HEK293 (cell line): ENCODE measurements at regions not wholly inside any gene's neighbourhood (a gene's known extent, or its start where the extent isn't known, plus 50 kb on each side); places are given as distances from the start of the nearest gene placed in this dataset.

Source experiments
- CTCF ChIA-PET: fragments of 350-600 bp; formaldehyde crosslinking; extraction: SDS; loops from one replicate; lab custom pipeline; 2021; ENCODE audit warnings: antibody characterized with exemption; lab: Yijun Ruan, JAX
- POLR2A ChIA-PET: fragments of 300-600 bp; formaldehyde crosslinking; extraction: SDS; loops from one replicate; lab custom pipeline; 2020; ENCODE audit warnings: antibody characterized with exemption, inconsistent platforms; lab: Yijun Ruan, JAX
- H3K27ac ChIP-seq: fragments of 200-500 bp; sonication (Bioruptor generic); 2 replicates; pipeline ENCODE4 v1.5.1; 2014; ENCODE audit warnings: low read depth, low read length, control low read depth, inconsistent platforms; ENCODE audit errors: extremely low read depth
- H3K36me3 ChIP-seq, 2 experiments: fragments of 200-500 bp in 1 of 2; sonication (Bioruptor generic) in 1 of 2; 1 replicate in 1 of 2; 2 replicates in 1 of 2; pipeline ENCODE4 v1.5.1; 2014 to 2017; ENCODE audit warnings: inconsistent platforms in 2 of 2, low read length in 2 of 2; ENCODE audit not compliant: control insufficient read depth in 2 of 2, insufficient read depth in 1 of 2
- H3K4me1 ChIP-seq: fragments of 200-500 bp; sonication (Bioruptor generic); 2 replicates; pipeline ENCODE4 v1.5.1; 2014; ENCODE audit warnings: mild to moderate bottlenecking, low read length, inconsistent platforms; ENCODE audit not compliant: control insufficient read depth, insufficient read depth
- H3K4me3 ChIP-seq: 2 replicates; pipeline ENCODE4 v1.5.1; 2011; ENCODE audit warnings: low read depth, mild to moderate bottlenecking, control low read depth, low read length, moderate library complexity
- H3K9me3 ChIP-seq: fragments of 200-500 bp; sonication (Bioruptor generic); 2 replicates; pipeline ENCODE4 v1.5.1; 2014; ENCODE audit warnings: low read depth, low read length, inconsistent platforms; ENCODE audit not compliant: control insufficient read depth, insufficient read depth
- BCL11A ChIP-seq: fragments of 450-650 bp; formaldehyde crosslinking; IDR thresholded peaks from 2 replicates; pipeline ENCODE4 v1.5.1; 2016; ENCODE audit warnings: low read depth, missing biosample characterization, missing genetic modification characterization
- BCL6B ChIP-seq: fragments of 450-650 bp; formaldehyde crosslinking; IDR thresholded peaks from 2 replicates; pipeline ENCODE4 v1.5.1; 2017; ENCODE audit warnings: missing biosample characterization, missing genetic modification characterization
- HOXA7 ChIP-seq: sonication (generic); formaldehyde crosslinking; IDR thresholded peaks from 2 replicates; pipeline ENCODE4 v1.8.1; 2022; ENCODE audit warnings: missing genetic modification reagents, borderline replicate concordance
- PRDM6 ChIP-seq: fragments of 450-650 bp; formaldehyde crosslinking; IDR thresholded peaks from 2 replicates; pipeline ENCODE4 v1.5.1; 2017; ENCODE audit warnings: missing biosample characterization, missing genetic modification characterization
- ZBTB17 ChIP-seq: fragments of 450-650 bp; formaldehyde crosslinking; IDR thresholded peaks from 2 replicates; pipeline ENCODE4 v1.5.1; 2016; ENCODE audit warnings: missing biosample characterization, missing genetic modification characterization
- ZBTB48 ChIP-seq: fragments of 450-650 bp; formaldehyde crosslinking; IDR thresholded peaks from 2 replicates; pipeline ENCODE4 v1.5.1; 2016; ENCODE audit warnings: missing biosample characterization, missing genetic modification characterization
- ZBTB49 ChIP-seq: fragments of 450-650 bp; formaldehyde crosslinking; IDR thresholded peaks from 2 replicates; pipeline ENCODE4 v1.5.1; 2016; ENCODE audit warnings: missing biosample characterization, missing genetic modification characterization, low read depth
- ZBTB8A ChIP-seq: fragments of 450-650 bp; formaldehyde crosslinking; IDR thresholded peaks from 2 replicates; pipeline ENCODE4 v1.5.1; 2016; ENCODE audit warnings: missing biosample characterization, missing genetic modification characterization
- ZNF133 ChIP-seq: fragments of 450-650 bp; formaldehyde crosslinking; IDR thresholded peaks from 2 replicates; pipeline ENCODE4 v1.5.1; 2016; ENCODE audit warnings: missing biosample characterization, missing genetic modification characterization
- ZNF16 ChIP-seq: fragments of 450-650 bp; formaldehyde crosslinking; IDR thresholded peaks from 2 replicates; pipeline ENCODE4 v1.5.1; 2016; ENCODE audit warnings: low read depth, missing biosample characterization, missing genetic modification characterization
- ZNF184 ChIP-seq: fragments of 450-650 bp; IDR thresholded peaks from 2 replicates; pipeline ENCODE4 v1.5.1; 2018; ENCODE audit warnings: missing biosample characterization, mild to moderate bottlenecking, missing genetic modification characterization
- ZNF214 ChIP-seq: fragments of 450-650 bp; formaldehyde crosslinking; IDR thresholded peaks from 2 replicates; pipeline ENCODE4 v1.5.1; 2017; ENCODE audit warnings: missing biosample characterization, mild to moderate bottlenecking, missing genetic modification characterization, borderline replicate concordance
- ZNF239 ChIP-seq: fragments of 450-650 bp; formaldehyde crosslinking; IDR thresholded peaks from 2 replicates; pipeline ENCODE4 v1.5.1; 2016; ENCODE audit warnings: missing biosample characterization, missing genetic modification characterization
- ZNF341 ChIP-seq: fragments of 450-650 bp; formaldehyde crosslinking; IDR thresholded peaks from 2 replicates; pipeline ENCODE4; 2016; ENCODE audit warnings: low read depth, missing biosample characterization, missing genetic modification characterization
- ZNF37A ChIP-seq: fragments of 450-650 bp; IDR thresholded peaks from 2 replicates; pipeline ENCODE4 v1.5.1; 2018; ENCODE audit warnings: missing biosample characterization, missing genetic modification characterization
- ZNF449 ChIP-seq: fragments of 450-650 bp; formaldehyde crosslinking; IDR thresholded peaks from 2 replicates; pipeline ENCODE4 v1.5.1; 2017; ENCODE audit warnings: missing biosample characterization, mild to moderate bottlenecking, missing genetic modification characterization, moderate library complexity
- ZNF473 ChIP-seq: fragments of 450-650 bp; formaldehyde crosslinking; IDR thresholded peaks from 2 replicates; pipeline ENCODE4 v1.5.1; 2017; ENCODE audit warnings: missing biosample characterization, missing genetic modification characterization
- ZNF501 ChIP-seq: fragments of 450-650 bp; formaldehyde crosslinking; IDR thresholded peaks from 2 replicates; pipeline ENCODE4 v1.5.1; 2016; ENCODE audit warnings: missing biosample characterization, missing genetic modification characterization
- ZNF585B ChIP-seq: fragments of 450-650 bp; formaldehyde crosslinking; IDR thresholded peaks from 2 replicates; pipeline ENCODE4 v1.5.1; 2016; ENCODE audit warnings: missing biosample characterization, missing genetic modification characterization
- ZNF621 ChIP-seq: fragments of 450-650 bp; formaldehyde crosslinking; IDR thresholded peaks from 2 replicates; pipeline ENCODE4 v1.5.1; 2017; ENCODE audit warnings: missing biosample characterization, missing genetic modification characterization
- ZNF624 ChIP-seq: fragments of 450-650 bp; formaldehyde crosslinking; IDR thresholded peaks from 2 replicates; pipeline ENCODE4 v1.5.1; 2017; ENCODE audit warnings: missing biosample characterization, missing genetic modification characterization
- ZNF660 ChIP-seq: fragments of 450-650 bp; IDR thresholded peaks from 2 replicates; pipeline ENCODE4 v1.5.1; 2018; ENCODE audit warnings: missing biosample characterization, mild to moderate bottlenecking, missing genetic modification characterization
- ZNF670 ChIP-seq: fragments of 450-650 bp; formaldehyde crosslinking; IDR thresholded peaks from 2 replicates; pipeline ENCODE4 v1.5.1; 2016; ENCODE audit warnings: missing biosample characterization, missing genetic modification characterization, low read depth
- ZNF830 ChIP-seq: fragments of 450-650 bp; IDR thresholded peaks from 2 replicates; pipeline ENCODE4 v1.5.0; 2018; ENCODE audit warnings: missing biosample characterization, missing genetic modification characterization, low read depth, mild to moderate bottlenecking, moderate library complexity
- ZSCAN23 ChIP-seq: fragments of 450-650 bp; formaldehyde crosslinking; IDR thresholded peaks from 2 replicates; pipeline ENCODE4 v1.5.1; 2016; ENCODE audit warnings: missing biosample characterization, missing genetic modification characterization
- TF ChIP-seq, protein P1 (sequence below): fragments of 450-650 bp; formaldehyde crosslinking; IDR thresholded peaks from 2 replicates; pipeline ENCODE4 v1.5.1; 2016; ENCODE audit warnings: missing biosample characterization, missing genetic modification characterization

DNA sequence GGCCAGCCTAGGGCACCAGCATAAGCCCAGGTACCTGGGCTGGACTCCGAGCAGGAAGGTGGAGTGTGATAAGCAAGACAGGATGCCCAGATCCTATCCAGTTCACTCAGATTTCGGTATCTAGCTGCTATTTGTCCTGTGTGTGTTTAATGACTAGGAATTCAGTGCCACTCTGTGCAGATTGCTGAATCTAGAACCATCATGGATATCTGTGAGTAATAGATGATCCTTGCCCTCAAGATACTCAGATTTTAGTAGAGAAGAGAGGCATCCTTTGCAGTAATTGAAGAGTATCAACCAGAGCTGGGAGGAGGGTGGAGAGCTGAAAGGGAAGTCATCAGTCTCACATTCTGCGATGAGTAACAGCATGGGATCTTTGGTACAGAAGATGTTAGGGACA, 155.0 kb upstream of the ARID1B start:
- Histone ChIP-seq H3K4me3 (no peak overlapping the region), H3K27ac (no peak overlapping the region), H3K4me1 (peaks cover 11% of the 10 kb centered on the region), H3K36me3 (no peaks in the 10 kb centered on the region), H3K9me3 (no peaks in the 10 kb centered on the region)
- CTCF ChIA-PET: no interaction called here
- POLR2A ChIA-PET: no interaction called here
- no peak for TF ChIP-seq ZNF214
- TF ChIP-seq ZBTB17: peak; percentile 95

- Histone ChIP-seq H3K4me1 (peaks cover 15% of the 10 kb centered on the region), H3K36me3 (no peaks in the 10 kb centered on the region), H3K27ac (no peak overlapping the region), H3K4me3 (no peak overlapping the region), H3K9me3 (no peaks in the 10 kb centered on the region)
- TF ChIP-seq ZNF621 (tag by site-specific recombination): no peak
- TF ChIP-seq ZNF473 (tag by site-specific recombination): no peak
- no peak for TF ChIP-seq ZSCAN23
- no peak for TF ChIP-seq ZNF501 (tag by site-specific recombination)
- TF ChIP-seq ZNF37A (tag by site-specific recombination): no peak
- no peak for TF ChIP-seq ZBTB8A (tag by site-specific recombination)
- TF ChIP-seq ZNF133: no peak
- no peak for TF ChIP-seq ZNF184 (tag by site-specific recombination)
- TF ChIP-seq, protein P1, sequence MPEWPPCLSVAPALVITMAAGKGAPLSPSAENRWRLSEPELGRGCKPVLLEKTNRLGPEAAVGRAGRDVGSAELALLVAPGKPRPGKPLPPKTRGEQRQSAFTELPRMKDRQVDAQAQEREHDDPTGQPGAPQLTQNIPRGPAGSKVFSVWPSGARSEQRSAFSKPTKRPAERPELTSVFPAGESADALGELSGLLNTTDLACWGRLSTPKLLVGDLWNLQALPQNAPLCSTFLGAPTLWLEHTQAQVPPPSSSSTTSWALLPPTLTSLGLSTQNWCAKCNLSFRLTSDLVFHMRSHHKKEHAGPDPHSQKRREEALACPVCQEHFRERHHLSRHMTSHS (tag by site-specific recombination): no peak
- TF ChIP-seq ZNF239 (tag by site-specific recombination): no peak
- no peak for TF ChIP-seq ZNF830 (tag by site-specific recombination)
- no peak for TF ChIP-seq BCL11A (tag by site-specific recombination)
- no peak for TF ChIP-seq BCL6B (tag by site-specific recombination)
- no peak for TF ChIP-seq ZBTB49 (tag by site-specific recombination)
- TF ChIP-seq ZNF585B (tag by site-specific recombination): no peak
- no peak for TF ChIP-seq ZNF16 (tag by site-specific recombination)
- ChIA-PET CTCF (no interaction called here), POLR2A (no interaction called here)
These were observed 156.8 kb upstream of the ARID1B start for GRCh38 chr6:156620331-156620730.

DNA sequence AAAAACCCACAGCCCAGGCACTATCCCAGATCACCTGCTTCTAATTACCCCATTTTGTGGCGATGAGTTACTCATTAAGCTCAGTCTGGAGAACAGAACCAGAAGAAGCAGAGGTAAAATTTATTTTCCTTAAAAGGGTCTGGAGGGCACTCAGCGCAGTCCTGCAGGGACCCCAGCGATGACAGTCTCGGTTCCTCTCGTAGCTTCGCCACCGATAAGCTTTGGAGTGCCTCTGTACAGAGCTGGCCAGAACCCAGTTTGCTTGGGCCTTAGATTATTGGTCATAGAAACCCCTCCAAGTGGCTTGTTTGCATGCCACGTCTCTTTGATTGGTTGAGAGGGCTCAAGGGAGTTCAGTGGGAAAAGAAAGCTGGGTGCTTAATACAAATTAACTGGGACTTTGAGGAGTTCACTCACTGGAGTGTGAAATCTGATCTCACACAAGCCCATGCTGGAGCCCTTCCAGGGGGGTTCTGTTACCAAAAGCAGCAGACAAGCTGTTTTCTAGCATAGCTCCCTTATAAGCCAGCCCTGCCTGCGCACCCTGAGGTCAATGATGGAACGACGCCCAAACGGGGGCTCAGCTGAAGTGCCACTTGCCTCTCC, 158.5 kb upstream of the ARID1B start:
- H3K4me1 ChIP-seq: peaks cover 15% of the 10 kb centered on the region
- H3K27ac ChIP-seq: no peak overlapping the region
- ChIA-PET CTCF (interaction anchor here (0.6 to 0.7 kb wide), 2 partner anchors 72 to 117 kb away, joined by 3 to 4 read pairs; no protein-coding TSS in a partner anchor), POLR2A (no interaction called here)
- H3K9me3 ChIP-seq: no peaks in the 10 kb centered on the region
- no peak overlapping the region for H3K4me3 ChIP-seq
- H3K36me3 ChIP-seq: no peaks in the 10 kb centered on the region
- TF ChIP-seq ZNF670 (tag by site-specific recombination) (no peak), ZNF449 (tag by site-specific recombination) (peak; percentile 29; the same call in 1 of the 2 replicates), ZNF830 (tag by site-specific recombination) (no peak), ZNF660 (tag by site-specific recombination) (0 out of 2 replicates have a peak, but pooled peaks have one; percentile 58), HOXA7 (CRISPR knock-in tag) (no peak), ZNF624 (tag by site-specific recombination) (no peak), ZBTB48 (tag by site-specific recombination) (peak; percentile 64), ZNF341 (tag by site-specific recombination) (peak; percentile 58), PRDM6 (tag by site-specific recombination) (0 out of 2 replicates have a peak, but pooled peaks have one; percentile 25), ZBTB17 (peak; percentile 76)
